GM19395 (cell line): ENCODE measurements at regions not wholly inside any gene's neighbourhood (a gene's known extent, or its start where the extent isn't known, plus 50 kb on each side); places are given as distances from the start of the nearest gene placed in this dataset.

Experiments used
- ATAC-seq: cut with Tn5 transposase; IDR thresholded peaks from one replicate; pipeline ENCODE4 v1.9.1; 2021; ENCODE audit warnings: mild to moderate bottlenecking, moderate library complexity; ENCODE audit not compliant: unreplicated experiment

- no peak for ATAC-seq
Measured at GRCh38 chr11:122355968-122356367, 240.0 kb upstream of the BLID start.

DNA sequence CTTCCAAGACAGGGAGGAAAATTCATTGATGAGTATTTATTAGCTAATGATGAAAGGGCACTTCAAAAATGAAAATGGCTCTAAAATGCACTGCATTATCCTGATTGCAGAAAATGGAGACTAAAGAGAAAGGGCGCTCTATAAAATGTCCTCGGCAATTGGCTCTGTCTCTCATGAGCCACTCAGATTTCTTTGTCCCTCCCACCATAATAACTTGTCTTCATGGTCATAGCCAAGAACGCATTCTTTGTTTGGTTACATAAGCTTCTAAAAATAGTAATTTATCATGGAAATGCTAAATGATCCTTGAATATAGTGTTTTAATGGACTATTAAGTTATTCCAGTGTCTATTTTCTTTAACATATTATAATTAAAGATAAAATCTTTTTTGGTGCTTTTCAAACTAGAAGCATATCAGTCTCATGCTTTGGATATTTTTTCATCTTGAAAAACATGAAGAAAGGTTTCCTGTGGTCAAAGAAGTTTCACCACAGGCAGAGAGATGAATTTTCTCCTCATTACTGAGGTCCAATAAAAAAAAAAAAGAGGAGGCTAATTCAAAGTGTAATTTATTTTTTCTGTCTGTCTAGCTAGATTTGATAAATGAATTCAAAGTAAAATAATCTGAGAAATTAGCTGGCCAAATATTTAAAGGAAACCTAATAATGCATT, 238.1 kb upstream of the BLID start:
- ATAC-seq, result no peak

- no peak for ATAC-seq
Measured at GRCh38 chr11:122353561-122353960, 237.5 kb upstream of the BLID start.

- no peak for ATAC-seq
Measured at GRCh38 chr11:122348659-122349409, 232.8 kb upstream of the BLID start.

GRCh38 chr11:122346006-122346405, 230.0 kb upstream of the BLID start:
- ATAC-seq, result no peak

DNA sequence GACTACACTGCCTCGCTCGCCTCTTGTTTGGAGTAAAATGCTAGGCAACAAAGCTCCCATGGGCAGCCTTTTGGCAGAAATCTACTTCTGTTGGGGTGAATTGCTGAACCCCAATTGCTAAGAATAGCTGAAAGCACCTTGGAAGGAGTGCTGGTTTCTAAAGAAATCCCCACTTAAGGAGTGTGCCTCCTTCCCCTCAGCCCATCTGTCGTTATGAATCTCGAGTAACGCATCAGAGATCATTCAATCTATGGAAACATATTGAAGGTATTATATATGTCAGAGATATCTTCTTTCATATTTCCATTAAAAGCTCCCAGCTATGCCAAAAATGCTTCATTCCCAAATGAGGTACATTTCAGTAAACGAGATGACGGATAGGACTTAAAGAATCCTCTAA, 229.6 kb upstream of the BLID start:
- ATAC-seq, result no peak

DNA sequence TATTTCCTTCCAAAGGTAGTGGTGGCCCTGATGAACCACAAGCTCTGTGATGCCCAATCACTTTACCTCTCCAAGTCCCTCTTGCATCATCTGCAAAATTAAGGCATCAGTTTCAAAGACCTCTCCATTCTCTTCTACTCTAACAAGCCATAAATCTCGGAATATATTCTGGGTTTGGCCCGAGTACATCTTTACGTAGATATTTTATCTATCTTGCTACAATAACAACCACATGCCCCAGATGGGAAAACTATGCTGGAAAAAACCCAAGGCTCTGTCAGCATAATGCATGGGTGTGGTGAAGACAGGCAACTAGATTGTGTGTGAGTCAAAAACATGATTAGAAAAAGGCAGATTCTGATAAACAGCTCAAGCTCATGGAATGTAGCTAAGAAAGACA, 228.2 kb upstream of the BLID start:
- no peak for ATAC-seq

DNA sequence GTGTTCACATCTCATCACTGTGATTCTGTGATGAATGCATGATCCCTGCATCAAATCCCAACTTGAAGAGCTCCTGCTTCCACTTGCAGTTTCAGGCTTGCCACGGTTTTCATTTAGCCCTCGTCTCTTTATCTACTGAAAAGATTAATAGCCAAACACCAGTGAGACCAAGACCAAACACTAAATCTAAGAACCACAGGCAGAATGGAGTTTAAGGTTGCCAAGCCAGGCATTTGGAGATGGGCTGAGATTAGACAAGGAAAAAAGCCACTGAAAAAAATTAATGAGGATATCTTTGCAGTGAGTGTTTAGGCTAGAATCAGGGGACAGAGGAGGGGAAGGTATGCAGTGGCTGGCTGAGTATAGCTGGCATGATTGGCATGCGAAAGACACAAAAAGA, 227.2 kb upstream of the BLID start:
- ATAC-seq, result no peak

DNA sequence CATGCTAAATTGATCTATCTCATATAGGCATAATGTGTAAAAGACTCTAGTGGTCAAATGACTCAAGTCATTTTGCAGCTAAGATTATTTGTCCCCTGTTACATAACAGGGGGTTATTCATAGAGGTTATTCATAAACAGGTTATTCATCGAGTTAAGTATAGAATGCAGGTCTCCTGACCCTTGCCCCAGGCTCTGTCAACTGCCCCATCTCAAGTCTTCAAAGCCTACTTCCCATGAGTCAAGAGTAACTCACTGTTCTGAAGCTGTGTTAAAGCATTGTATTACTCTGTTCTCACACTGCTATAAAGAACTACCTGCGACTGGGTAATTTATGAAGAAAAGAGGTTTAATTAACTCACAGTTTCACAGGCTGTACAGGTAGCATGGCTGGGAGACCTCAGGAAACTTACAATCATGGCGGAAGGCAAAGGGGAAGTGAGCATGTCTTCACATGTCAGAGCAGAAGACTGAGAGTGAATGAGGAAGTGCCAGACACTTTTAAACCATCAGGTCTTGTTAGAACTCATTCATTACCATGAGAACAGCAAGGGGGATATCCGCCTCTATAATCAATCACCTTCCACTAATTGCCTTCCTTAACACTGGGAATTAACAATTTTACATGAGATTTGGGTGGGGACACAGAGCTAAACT, 226.2 kb upstream of the BLID start:
- no peak for ATAC-seq

GRCh38 chr11:122341477-122341876, 225.5 kb upstream of the BLID start:
- ATAC-seq, result no peak

- no peak for ATAC-seq
Measured at GRCh38 chr11:122340607-122341290, 224.7 kb upstream of the BLID start.

DNA sequence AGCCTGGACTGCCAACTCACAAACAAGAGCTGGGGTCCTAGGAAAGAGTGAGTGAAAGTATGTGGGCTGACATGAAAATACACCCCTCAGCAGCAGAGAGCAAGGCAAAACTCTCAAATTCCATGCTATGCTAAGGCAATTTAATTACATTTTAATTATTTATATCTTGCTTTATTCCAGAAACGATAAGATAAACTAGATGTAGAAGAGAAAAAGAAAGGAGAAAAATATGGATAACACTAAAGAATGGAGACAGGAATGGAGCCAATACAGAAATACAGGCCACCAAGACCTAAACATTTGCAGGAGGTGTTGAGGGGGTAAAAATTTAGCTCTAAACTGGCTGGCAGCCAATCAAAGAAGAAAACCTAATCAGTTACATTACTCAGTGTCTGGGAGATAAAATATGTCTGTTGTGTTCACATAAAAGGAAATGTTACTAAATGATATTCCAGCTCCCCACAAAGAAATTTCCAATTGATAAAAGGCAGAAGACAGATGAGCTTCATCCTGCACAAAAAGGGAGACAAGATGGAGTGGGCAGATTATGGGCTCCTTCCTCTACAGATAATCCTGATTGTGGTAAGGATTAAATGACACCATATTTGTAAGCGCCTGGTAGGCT, 223.5 kb upstream of the BLID start:
- ATAC-seq, result no peak

GRCh38 chr11:122337704-122338103, 221.7 kb upstream of the BLID start:
- ATAC-seq, result no peak

DNA sequence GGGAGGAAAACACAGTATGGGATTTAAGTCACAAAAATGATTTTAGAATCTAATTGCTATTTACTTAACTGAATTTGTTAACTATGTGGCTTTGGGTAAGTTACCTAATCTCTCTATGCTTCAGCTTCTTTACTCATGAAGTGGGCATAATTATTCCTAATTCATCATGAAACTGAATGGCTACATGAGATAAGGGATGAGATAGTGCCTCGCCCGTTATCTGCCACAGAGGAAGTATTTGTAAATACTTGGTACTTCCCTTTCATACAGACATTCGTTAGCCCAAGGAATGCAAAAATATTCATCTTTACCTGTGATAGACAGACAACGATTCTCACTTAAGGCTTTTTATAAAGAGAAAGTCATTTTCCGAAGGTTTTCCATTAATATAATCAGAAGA, 221.2 kb upstream of the BLID start:
- ATAC-seq, result no peak

GRCh38 chr11:122336706-122337105, 220.7 kb upstream of the BLID start:
- no peak for ATAC-seq

DNA sequence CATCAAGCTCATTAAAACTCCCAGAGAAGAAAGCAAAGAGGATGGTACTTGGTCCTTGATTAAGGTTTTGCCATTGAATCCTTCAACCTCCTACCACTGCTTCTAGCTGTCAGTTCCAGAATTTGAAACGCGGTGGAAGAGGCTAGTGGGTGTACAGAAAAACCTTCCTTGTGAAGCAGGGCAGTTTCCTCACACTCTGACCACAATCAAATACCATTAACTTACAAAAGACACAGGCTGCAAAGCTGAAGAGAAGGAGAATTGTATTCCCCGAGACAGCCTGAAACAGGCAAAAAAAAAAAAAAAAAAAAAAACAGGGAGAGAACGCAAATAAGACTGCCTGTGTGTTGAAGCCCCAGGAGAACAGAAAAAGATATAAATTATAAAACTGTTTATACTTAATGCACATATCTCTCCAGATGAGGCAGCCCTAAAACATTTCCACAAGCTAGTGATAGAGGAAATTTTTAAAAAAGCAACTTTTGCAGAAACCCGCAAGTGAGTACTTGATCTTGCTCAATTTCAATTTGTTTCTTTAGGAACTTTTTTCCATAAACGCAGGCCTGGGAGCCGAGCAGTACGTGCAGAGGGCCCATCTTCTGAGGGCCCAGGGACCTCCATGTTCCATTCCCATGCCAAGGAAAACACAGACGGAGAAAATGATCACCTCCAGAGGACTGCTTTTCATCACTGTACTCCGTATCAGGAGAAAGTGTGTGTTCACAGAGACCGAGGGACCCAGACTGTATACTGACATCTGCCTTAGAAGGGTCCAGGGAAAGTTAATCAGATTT, 218.7 kb upstream of the BLID start:
- ATAC-seq, result no peak

DNA sequence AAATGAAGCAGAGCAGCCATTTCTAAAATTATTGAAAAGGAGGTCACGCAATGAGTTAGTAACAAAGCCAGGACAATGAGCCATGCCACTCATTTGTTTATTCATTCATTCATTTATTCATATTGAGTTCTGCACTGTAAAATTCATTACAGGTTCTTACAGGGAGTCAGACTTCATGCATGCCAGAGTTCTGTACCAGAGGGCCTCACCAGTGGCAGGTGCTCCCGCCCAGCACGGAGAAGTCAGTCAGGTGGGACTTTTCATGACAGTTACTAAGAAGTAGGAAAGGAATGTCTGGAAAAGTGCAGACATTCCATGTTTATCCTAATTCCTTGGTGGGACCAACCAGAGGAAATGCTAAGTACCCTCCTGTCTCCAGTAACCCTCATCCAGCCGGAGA, 217.5 kb upstream of the BLID start:
- no peak for ATAC-seq

GRCh38 chr11:122331079-122331478, 215.1 kb upstream of the BLID start:
- ATAC-seq, result no peak

DNA sequence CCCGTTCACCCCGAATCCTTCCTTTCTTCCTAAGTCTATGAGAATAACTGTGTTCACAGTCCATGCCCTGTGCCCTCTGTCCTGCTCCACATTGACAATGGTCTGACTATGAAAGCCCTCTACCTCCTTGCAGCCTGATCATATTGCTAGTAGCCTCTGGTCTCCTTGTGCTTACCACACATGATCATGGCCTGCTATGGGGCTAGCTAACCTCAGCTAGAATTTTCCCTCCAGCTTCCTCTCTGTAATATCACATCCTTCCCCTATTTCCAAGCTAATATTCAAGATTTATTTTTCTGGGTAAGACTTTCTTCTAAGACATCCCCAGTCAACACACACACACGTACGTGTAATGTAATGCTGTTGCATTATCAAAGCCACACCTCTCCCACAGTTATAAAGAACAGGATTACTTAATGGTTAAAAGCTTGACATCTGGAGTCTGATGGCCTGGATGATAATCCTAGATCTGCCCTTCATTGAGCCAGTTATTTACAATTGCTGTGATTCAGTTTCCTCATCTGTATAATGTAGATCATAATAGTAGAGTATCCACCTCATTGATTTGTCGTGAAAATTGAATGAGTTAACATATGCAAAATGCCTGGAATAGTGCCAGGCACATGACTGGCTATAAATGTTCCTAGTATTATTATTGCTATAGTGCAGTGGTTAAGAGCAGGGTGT, 214.4 kb upstream of the BLID start:
- ATAC-seq, result no peak

DNA sequence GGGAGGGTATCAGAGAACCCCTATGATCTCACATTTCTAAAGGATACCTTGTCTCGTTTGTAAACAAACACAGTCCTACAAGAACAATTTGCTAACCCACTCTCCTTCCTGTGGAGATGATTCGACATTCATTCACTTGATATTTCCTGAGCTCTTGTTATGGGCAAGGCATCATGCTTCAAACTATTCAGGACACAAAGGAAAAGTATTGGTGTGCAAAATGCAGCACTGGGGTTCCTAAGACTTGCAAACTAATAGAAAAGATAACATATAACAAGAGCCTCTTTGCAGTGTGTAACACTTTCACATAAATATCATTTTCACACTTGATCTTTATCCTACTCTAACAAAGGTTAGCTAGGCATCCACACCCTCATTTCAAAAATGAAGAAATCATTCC, 211.5 kb upstream of the BLID start:
- ATAC-seq, result no peak
